GM12873 (cell line): ENCODE measurements at regions not wholly inside any gene's neighbourhood (a gene's known extent, or its start where the extent isn't known, plus 50 kb on each side); places are given as distances from the start of the nearest gene placed in this dataset.

Experiments used
- CTCF ChIP-seq: IDR thresholded peaks from 2 replicates; pipeline ENCODE4 v1.5.1; 2012; ENCODE audit warnings: low read depth, mild to moderate bottlenecking, moderate library complexity, low read length, control low read depth; ENCODE audit not compliant: insufficient read depth; ENCODE audit errors: missing control alignments

GRCh38 chr7:131636092-131636491 lies 79.7 kb upstream of the PODXL start:
- no peak for TF ChIP-seq CTCF

GRCh38 chr7:131633342-131633843 lies 77.0 kb upstream of the PODXL start:
- no peak for TF ChIP-seq CTCF

GRCh38 chr7:131630427-131630826 lies 74.0 kb upstream of the PODXL start:
- TF ChIP-seq CTCF, result no peak

- no peak for TF ChIP-seq CTCF
Measured at GRCh38 chr7:131629217-131629882, 72.9 kb upstream of the PODXL start.

GRCh38 chr7:131628634-131629033 lies 72.2 kb upstream of the PODXL start:
- no peak for TF ChIP-seq CTCF

- TF ChIP-seq CTCF, result no peak
Measured at GRCh38 chr7:131627735-131628190, 71.3 kb upstream of the PODXL start.

GRCh38 chr7:131626643-131627042 lies 70.2 kb upstream of the PODXL start:
- TF ChIP-seq CTCF, result no peak
